HL-60/S4 treated with retinoic acid at 250 ng/mL for 4 days and 3 days (cell line): ENCODE measurements at regions not wholly inside any gene's neighbourhood (a gene's known extent, or its start where the extent isn't known, plus 50 kb on each side); places are given as distances from the start of the nearest gene placed in this dataset.

ENCODE experiments used
- in situ Hi-C: fragments of 300-500 bp; cut with MboI; formaldehyde crosslinking; loops from 2 replicates; pipeline ENCODE4 v1.7.0; 2022; ENCODE audit warnings: low sequenced_read_pairs

GRCh38 chr6:134516582-134516981, 198.7 kb upstream of the SGK1 start:
- in situ Hi-C loops = no loop called here

DNA sequence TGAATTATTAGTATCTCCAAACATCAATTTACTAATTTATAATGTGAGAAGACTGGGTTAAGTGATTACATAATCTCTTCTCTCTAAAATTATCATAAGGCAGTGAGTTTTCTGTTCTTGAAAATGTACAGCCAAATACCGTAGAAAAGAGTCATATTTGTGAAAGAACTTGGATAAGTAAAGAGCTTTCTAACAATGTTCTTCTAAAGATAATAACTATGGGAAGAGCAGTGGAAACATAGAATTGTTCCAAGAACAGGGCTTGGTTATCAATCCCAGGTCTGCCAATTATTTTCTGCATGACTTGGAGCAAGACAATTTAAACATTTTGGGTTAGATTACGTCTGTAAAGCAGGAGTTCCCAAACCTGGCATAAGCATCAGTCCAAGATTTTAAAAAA, 198.1 kb upstream of the SGK1 start:
- in situ Hi-C loops = no loop called here

GRCh38 chr6:134512981-134513391, 195.1 kb upstream of the SGK1 start:
- in situ Hi-C loops = no loop called here

GRCh38 chr6:134511984-134512683, 194.2 kb upstream of the SGK1 start:
- in situ Hi-C loops = no loop called here

GRCh38 chr6:134510920-134511319, 193.0 kb upstream of the SGK1 start:
- in situ Hi-C loops = no loop called here

DNA sequence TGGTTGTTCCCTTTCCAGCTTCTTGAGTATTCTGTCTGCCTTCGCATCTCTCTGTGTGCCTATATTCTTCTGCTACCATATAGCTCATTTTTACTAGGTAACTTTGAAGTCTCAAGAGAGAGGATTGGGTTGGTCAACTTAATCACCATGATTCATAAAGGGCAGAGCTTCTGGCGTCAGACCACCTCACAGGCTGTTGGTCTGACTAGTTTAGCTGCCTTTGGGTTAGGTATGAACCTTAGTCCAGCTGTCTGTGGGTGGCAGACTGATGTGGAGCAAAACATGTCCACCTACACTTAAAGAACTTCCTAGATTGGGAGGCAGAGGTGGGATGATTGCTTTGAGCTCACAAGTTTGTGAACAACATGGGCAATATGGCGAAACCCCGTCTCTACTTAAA, 192.2 kb upstream of the SGK1 start:
- in situ Hi-C loops = no loop called here

DNA sequence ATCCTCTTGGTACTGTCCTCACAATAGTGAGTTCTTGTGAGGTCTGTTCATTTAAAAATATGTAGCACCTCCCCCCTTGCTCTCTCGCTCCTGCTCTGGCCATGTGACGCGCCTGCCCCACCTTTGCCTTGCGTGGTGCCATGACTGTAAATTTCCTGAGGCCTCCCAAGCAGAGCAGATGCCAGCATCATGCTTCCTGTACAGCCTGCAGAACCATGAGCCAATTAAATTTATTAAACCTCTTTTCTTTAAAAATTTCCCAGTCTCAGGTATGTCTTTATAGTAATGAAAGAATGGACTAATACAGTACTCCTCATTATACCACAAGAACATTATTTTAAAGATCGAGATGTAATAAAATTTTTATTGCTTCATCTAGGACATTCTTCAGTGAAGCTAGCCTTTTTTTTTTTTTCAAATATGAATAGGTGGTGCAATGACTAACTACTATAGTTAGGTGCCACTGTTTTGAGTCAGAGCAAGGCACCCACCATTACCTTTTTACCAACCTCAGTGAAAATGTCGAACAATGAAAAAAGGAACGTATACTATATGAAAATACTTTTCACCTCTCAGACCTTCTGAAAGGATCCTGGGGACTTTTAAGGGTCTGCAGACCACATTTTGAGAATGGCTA, 191.1 kb upstream of the SGK1 start:
- in situ Hi-C loops = no loop called here

DNA sequence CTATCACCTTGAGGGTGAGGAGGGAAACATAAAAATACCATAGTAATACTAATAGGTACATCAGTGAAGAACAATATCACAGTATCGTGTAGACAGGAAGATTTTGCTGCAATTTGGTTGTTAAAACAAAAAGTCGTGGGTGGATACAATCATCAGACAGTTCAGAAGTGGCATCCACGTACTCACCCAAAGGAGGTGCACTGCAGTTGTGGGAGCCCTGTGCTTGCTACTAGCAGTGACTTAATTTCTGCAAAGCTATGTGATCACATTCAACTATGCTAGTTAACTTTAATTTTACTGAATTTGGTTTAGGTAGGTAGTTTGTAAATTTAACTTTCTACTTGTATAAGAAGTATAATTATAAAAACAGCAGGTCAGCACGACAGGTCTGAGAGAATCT, 188.2 kb upstream of the SGK1 start:
- in situ Hi-C loops = no loop called here

GRCh38 chr6:134503585-134504281, 185.8 kb upstream of the SGK1 start:
- in situ Hi-C loops = no loop called here

- in situ Hi-C loops = no loop called here
Observed at GRCh38 chr6:134502614-134503549, 185.0 kb upstream of the SGK1 start.

DNA sequence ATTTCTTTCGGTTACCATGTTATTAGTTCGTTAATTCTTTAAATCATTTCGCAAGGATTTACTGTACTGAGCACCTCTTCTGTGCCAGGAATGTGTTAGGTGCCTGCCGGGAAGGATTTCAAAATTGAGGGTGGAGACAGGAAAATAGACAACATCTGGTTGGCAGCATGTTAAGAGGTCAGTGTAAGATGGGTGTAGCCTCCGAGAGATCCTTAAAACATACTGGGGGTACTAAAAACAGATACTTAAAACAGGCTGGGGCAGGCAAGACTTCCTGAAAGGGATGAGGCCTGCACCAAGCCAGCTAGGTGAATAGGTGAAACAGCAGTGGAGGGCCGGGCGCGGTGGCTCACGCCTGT, 178.0 kb upstream of the SGK1 start:
- in situ Hi-C loops = no loop called here

- in situ Hi-C loops = no loop called here
Observed at GRCh38 chr6:134495203-134495889, 177.4 kb upstream of the SGK1 start.

DNA sequence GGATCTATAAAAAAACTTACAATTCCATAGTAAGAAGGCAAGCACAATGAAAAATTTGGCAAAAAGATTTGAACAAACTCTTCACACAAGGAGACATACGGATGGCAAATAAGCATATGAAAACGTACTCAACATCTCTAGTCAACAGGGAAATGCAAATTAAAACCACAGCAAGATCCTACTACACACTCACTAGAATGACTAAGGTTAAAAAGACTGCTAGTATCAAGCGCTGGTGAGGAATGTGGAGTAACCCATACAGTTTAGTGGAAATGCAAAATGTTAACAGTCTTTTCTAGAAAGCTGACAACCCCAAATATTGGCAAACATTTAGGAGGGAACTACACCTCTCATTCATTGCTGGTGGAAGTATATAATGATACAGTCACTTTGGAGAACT, 175.9 kb upstream of the SGK1 start:
- in situ Hi-C loops = no loop called here

- in situ Hi-C loops = no loop called here
Observed at GRCh38 chr6:134491477-134491876, 173.6 kb upstream of the SGK1 start.

DNA sequence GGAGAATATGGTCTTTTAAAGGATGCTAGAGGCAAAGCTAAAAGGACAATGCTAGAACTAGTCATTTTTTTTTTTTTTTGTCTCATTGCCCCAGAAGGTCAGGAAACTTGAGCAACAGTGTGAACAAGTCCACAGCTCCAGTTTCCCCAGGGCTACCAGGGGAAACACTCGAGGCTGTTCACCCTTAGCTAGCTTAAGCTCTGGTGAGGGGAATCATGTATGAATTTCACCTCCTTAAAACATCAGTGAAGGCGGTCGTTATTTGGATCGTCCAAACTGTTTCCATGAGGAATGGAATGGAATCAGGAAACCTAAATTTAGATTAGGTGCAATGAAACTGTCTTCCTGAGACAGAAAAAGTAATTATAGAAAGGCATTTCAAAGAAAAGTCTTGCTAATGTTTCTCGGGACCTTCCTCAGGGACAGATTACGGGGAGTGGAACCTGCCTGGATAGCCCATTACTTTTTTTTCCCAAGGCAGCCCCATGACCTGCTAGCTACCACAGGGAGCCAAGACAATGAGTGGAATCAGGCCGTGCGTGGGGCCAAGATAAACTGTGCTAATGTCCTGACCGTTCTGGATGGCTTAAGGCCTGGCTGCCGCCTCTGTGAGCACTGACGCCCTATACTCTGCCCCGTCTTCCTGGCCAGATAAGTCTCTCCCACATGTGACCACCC, 164.8 kb upstream of the SGK1 start:
- in situ Hi-C loops = no loop called here

DNA sequence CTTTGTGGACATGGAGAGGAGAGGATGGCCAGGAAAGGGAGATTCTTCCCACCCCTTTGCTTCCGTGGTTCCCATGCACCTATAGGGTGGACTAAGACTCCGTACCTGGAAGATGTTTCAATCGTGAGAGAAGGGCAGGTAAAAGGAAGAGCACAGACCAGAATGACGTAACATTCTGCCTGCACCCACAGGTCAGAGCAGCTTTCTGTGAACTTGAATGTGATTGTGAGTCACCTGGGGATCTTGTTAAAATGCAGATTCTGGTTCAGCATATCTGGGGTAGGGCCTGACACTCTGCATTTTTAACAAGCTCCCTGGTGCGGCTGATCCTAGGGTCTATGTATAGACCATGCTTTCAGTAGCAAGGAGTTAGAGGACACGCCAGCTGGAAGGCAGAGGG, 164.1 kb upstream of the SGK1 start:
- in situ Hi-C loops = no loop called here

DNA sequence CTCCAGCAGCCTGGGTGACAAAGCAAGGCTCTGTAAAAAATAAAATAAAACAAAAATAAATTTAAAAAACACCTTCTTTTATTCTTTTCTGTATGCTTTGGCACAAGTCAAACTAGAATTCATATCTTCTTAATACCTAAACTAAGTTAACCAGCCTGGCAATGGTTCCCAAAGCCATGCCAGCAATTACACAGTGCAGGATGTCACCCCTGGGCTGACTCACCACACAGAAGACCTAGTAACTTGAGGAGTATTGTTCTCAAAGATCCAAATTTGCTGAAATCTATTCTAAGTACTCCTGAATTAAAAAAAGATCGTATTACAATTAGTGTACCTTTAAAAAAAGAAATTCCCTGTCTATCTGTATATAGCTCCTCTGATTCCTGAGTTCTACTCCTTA, 162.7 kb upstream of the SGK1 start:
- in situ Hi-C loops = no loop called here

DNA sequence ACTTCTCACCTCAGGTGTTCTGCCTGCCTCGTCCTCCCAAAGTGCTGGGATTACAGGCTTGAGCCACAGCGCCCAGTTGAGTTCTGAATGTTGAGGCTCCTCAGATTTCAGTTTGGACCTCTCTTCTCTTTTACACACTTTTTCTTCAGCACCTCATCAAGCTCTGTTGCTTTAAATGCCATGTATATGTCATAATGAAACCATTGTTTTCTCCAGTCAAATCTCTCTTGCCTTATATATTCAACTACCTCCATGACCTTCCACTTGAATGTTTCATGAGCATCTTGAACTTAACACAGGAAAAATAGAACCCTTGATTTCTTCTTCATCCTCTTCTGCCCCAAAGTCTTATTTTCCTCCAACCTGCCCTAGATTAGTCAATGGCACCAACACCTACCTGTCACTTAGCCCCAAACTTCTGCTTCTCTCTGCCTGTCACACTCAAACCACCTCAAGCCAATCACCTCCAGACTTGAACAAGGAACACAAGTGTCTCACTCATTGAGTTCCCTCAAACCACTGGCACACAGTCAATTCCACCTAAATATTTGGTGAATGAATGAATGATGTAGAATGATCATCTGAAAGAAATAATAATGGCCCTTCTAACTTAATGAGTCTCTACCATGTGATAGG, 161.0 kb upstream of the SGK1 start:
- in situ Hi-C loops = no loop called here

DNA sequence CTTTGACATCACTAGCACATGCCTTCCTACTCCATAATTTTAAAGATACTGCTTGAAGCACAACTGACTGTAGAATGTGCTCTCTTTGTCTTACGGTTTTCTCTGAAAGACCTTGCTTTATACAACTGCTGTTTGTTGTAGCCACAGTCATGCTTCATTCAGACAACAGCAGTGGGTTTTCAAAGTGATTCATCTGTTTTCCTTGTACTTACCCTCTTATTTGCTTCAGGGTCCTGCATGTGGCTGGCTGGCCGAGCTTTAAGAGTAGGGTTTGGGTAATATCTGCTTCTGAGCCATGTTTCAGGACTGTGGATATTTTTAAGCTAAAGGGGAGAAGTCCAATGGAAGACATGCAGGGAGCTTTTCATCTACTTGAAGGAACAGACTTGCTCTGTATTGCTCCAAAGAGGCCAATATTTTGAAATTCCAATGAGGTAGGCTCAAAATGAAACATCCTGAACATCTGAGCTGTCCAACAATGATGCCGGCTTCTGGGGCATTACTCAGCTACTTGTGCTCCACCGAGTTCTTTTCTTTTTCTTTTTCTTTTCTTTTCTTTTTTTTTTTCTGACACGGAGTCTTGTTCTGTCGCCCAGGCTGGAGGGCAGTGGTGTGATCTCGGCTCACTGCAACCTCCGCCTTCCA, 160.2 kb upstream of the SGK1 start:
- in situ Hi-C loops = no loop called here
